Astrocyte (in vitro differentiated cells and primary cell): ENCODE measurements at regions not wholly inside any gene's neighbourhood (a gene's known extent, or its start where the extent isn't known, plus 50 kb on each side); places are given as distances from the start of the nearest gene placed in this dataset.
"Not testable (repeated sequence)": the region's sequence is repeated elsewhere in the genome, so short reads cannot be mapped to it uniquely, and the experiment has no call there.

Source experiments
- DNase-seq: peaks from one replicate; pipeline ENCODE4 v3.0.0-alpha.2; 2010; ENCODE audit warnings: low read depth
- FAIRE-seq: peaks from 2 replicates; lab custom pipeline; 2011; peaks lifted over from hg19 to GRCh38; lab: Jason Lieb, UNC
- H2AFZ ChIP-seq: 2 replicates; pipeline ENCODE4 v1.6.0; 2012; ENCODE audit warnings: low read depth, low read length, inconsistent platforms
- H3K27ac ChIP-seq: 2 replicates; pipeline ENCODE4 v1.5.1; 2011; ENCODE audit warnings: low read depth, low read length, inconsistent platforms
- H3K27me3 ChIP-seq: 2 replicates; pipeline ENCODE4 v1.6.0; 2011; ENCODE audit warnings: low read length, inconsistent platforms; ENCODE audit not compliant: insufficient read depth
- H3K36me3 ChIP-seq: 2 replicates; pipeline ENCODE4 v1.5.1; 2011; ENCODE audit warnings: low read length, inconsistent platforms; ENCODE audit not compliant: insufficient read depth
- H3K4me1 ChIP-seq: 2 replicates; pipeline ENCODE4 v1.5.1; 2011; ENCODE audit warnings: low read length, inconsistent platforms; ENCODE audit not compliant: insufficient read depth
- H3K4me2 ChIP-seq: 2 replicates; pipeline ENCODE4 v1.6.0; 2012; ENCODE audit warnings: low read length, inconsistent platforms
- H3K4me3 ChIP-seq: 2 replicates; pipeline ENCODE4 v1.5.1; 2011; ENCODE audit warnings: low read depth, mild to moderate bottlenecking, low read length, inconsistent platforms; ENCODE audit not compliant: insufficient read depth
- H3K79me2 ChIP-seq: 2 replicates; pipeline ENCODE4 v1.6.0; 2012; ENCODE audit warnings: mild to moderate bottlenecking, low read length, inconsistent platforms; ENCODE audit not compliant: insufficient read depth
- H3K9ac ChIP-seq: 2 replicates; pipeline ENCODE4 v1.6.0; 2012; ENCODE audit warnings: mild to moderate bottlenecking, low read length, inconsistent platforms
- H3K9me3 ChIP-seq: 2 replicates; pipeline ENCODE4 v1.5.1; 2012; ENCODE audit warnings: low read depth, mild to moderate bottlenecking, low read length, inconsistent platforms; ENCODE audit not compliant: insufficient read depth
- H4K20me1 ChIP-seq: 2 replicates; pipeline ENCODE4 v1.6.0; 2012; ENCODE audit warnings: low read length, inconsistent platforms; ENCODE audit not compliant: insufficient read depth
- H3K27ac Mint-ChIP-seq: one replicate; pipeline ENCODE4 v1.8.0; 2021; ENCODE audit warnings: mild to moderate bottlenecking, mixed read lengths; ENCODE audit not compliant: unreplicated experiment
- H3K27me3 Mint-ChIP-seq: one replicate; pipeline ENCODE4 v1.8.0; 2021; ENCODE audit warnings: low read depth, mixed read lengths; ENCODE audit not compliant: unreplicated experiment
- H3K36me3 Mint-ChIP-seq: one replicate; pipeline ENCODE4 v1.8.0; 2021; ENCODE audit warnings: low read depth, mixed read lengths; ENCODE audit not compliant: unreplicated experiment
- H3K4me1 Mint-ChIP-seq: one replicate; pipeline ENCODE4 v1.8.0; 2021; ENCODE audit warnings: low read depth, mixed read lengths; ENCODE audit not compliant: unreplicated experiment
- H3K4me3 Mint-ChIP-seq: one replicate; pipeline ENCODE4 v1.8.0; 2021; ENCODE audit warnings: mild to moderate bottlenecking, moderate library complexity, mixed read lengths; ENCODE audit not compliant: unreplicated experiment
- H3K9me3 Mint-ChIP-seq: one replicate; pipeline ENCODE4 v1.8.0; 2021; ENCODE audit warnings: mild to moderate bottlenecking, mixed read lengths; ENCODE audit not compliant: unreplicated experiment
- EZH2 ChIP-seq: IDR thresholded peaks from 2 replicates; pipeline ENCODE4 v1.6.1; 2012; ENCODE audit warnings: mild to moderate bottlenecking, low read length, inconsistent platforms; ENCODE audit not compliant: insufficient read depth
- TF ChIP-seq, protein P1 (sequence below): IDR thresholded peaks from 2 replicates; pipeline ENCODE4 v1.5.1; 2011; ENCODE audit warnings: low read depth, mild to moderate bottlenecking, inconsistent platforms, low read length, moderate library complexity; ENCODE audit not compliant: insufficient read depth

DNA sequence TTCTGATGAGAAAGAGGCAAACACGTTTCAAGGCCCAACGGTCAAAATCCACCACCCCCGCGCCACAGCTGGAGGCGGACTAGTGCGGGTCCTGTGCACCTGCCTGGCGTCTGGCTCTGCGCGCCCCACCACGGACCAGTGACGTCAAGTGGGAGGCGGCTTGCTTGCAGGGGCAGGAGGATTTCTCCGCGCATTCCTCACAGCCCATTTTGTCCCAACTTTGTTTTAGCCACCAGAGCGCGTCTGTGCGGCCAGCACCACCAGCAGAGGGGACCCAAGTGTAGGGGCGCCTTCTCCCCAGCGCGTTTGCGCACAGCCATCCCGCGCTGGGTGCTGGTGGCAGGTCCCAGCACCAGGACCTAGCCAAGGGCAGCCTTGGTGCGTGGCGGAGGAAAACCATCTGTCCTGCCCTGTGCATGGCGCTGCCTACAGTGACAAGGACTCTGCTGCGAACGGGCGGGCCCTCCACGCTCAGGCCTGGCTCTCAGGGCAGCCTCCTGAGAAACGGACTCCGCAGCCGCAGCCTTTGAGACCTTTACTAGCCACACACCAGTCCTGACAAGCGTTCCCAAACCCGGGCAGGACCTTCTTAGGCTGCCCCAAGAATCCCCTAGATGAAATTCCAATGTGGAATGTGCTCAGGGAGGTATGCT is 194.8 kb upstream of the EXOC2 start:
- no peak overlapping the region for H3K9ac ChIP-seq
- Mint-ChIP-seq H3K27ac (no peak overlapping the region), H3K9me3 (peaks cover 5% of the 10 kb centered on the region), H3K36me3 (no peaks in the 10 kb centered on the region), H3K4me3 (no peak overlapping the region), H3K4me1 (no peaks in the 10 kb centered on the region), H3K27me3 (peaks cover 24% of the 10 kb centered on the region)
- H3K4me1 ChIP-seq = no peaks in the 10 kb centered on the region
- no peak overlapping the region for H3K27ac ChIP-seq
- peaks cover 3% of the 10 kb centered on the region for H3K9me3 ChIP-seq
- TF ChIP-seq, protein P1, sequence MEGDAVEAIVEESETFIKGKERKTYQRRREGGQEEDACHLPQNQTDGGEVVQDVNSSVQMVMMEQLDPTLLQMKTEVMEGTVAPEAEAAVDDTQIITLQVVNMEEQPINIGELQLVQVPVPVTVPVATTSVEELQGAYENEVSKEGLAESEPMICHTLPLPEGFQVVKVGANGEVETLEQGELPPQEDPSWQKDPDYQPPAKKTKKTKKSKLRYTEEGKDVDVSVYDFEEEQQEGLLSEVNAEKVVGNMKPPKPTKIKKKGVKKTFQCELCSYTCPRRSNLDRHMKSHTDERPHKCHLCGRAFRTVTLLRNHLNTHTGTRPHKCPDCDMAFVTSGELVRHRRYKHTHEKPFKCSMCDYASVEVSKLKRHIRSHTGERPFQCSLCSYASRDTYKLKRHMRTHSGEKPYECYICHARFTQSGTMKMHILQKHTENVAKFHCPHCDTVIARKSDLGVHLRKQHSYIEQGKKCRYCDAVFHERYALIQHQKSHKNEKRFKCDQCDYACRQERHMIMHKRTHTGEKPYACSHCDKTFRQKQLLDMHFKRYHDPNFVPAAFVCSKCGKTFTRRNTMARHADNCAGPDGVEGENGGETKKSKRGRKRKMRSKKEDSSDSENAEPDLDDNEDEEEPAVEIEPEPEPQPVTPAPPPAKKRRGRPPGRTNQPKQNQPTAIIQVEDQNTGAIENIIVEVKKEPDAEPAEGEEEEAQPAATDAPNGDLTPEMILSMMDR = no peak
- no peak for TF ChIP-seq EZH2
- H3K79me2 ChIP-seq = no peaks in the 10 kb centered on the region
- no peak overlapping the region for H3K4me3 ChIP-seq
- FAIRE-seq (no peak), DNase-seq (no peak)
- H4K20me1 ChIP-seq = no peaks in the 10 kb centered on the region
- H3K4me2 ChIP-seq = no peak overlapping the region
- H3K27me3 ChIP-seq = no peaks in the 10 kb centered on the region
- no peaks in the 10 kb centered on the region for H3K36me3 ChIP-seq
- H2AFZ ChIP-seq = no peak overlapping the region

DNA sequence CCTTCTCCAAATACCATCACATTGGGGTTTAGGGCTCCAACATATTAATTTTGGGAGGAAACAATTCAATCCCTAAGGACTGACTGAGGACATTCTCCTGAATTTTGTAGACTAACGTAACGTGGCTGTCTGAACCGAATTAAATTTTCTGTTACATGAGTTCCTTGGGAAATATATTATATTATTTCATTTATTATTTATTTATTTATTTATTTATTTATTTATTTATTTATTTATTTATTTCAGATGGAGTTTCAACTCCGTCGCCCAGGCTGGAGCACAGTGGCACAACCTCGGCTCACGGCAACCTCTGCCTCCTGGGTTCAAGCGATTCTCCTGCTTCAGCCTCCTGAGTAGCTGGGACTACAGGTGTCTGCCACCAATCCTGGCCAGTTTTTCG is 193.2 kb upstream of the EXOC2 start:
- H3K4me3 ChIP-seq, H3K36me3 ChIP-seq, H3K4me1 Mint-ChIP-seq, H3K4me1 ChIP-seq, H2AFZ ChIP-seq, H3K4me2 ChIP-seq, H3K27me3 ChIP-seq, H4K20me1 ChIP-seq, H3K27ac Mint-ChIP-seq, FAIRE-seq, H3K36me3 Mint-ChIP-seq, H3K4me3 Mint-ChIP-seq, H3K9me3 Mint-ChIP-seq, H3K79me2 ChIP-seq, H3K27ac ChIP-seq, H3K9ac ChIP-seq, DNase-seq, H3K9me3 ChIP-seq: not testable (repeated sequence)
- peaks cover 23% of the 10 kb centered on the region for H3K27me3 Mint-ChIP-seq

- Histone ChIP-seq H3K9ac (no peak overlapping the region), H3K4me2 (no peak overlapping the region), H2AFZ (no peak overlapping the region), H3K9me3 (peaks cover 3% of the 10 kb centered on the region), H3K27ac (no peak overlapping the region), H3K27me3 (no peaks in the 10 kb centered on the region), H4K20me1 (no peaks in the 10 kb centered on the region), H3K4me1 (no peaks in the 10 kb centered on the region), H3K36me3 (no peaks in the 10 kb centered on the region), H3K79me2 (no peaks in the 10 kb centered on the region), H3K4me3 (no peak overlapping the region)
- H3K4me1 Mint-ChIP-seq = no peaks in the 10 kb centered on the region
- H3K27me3 Mint-ChIP-seq = peaks cover 19% of the 10 kb centered on the region
- TF ChIP-seq, protein P1 = no peak
- TF ChIP-seq EZH2 = no peak
- peaks cover 5% of the 10 kb centered on the region for H3K9me3 Mint-ChIP-seq
- DNase-seq = no peak
- no peak for FAIRE-seq
- H3K36me3 Mint-ChIP-seq = no peaks in the 10 kb centered on the region
- H3K27ac Mint-ChIP-seq = no peak overlapping the region
- H3K4me3 Mint-ChIP-seq = no peak overlapping the region
Measured at GRCh38 chr6:885051-885590, 192.2 kb upstream of the EXOC2 start.
